ENCODE measurements at regions not wholly inside any gene's neighbourhood (a gene's known extent, or its start where the extent isn't known, plus 50 kb on each side); places are given as distances from the start of the nearest gene placed in this dataset.

DNA sequence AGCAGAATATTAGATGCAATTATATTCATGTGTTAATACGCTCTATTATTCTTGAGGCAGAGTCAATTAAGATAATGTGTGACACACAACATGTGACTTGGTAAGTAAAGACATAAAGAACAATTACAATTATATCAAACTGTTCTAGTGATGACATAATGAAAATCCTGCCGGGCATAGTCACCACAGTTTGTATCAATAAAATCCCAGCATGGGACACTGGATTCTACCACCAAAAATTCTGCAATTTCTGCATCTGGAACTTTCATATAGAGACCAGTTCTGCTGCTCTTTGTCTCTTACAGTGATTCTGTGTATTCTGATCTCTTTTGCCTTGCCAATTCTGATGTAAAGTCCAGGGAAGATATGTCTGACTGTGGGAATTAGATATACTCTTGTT lies 495.6 kb upstream of the LRRC4C start:
- intact Hi-C loops (cut with micrococcal nuclease), result no loop called here
- peaks cover 0 to 20% of the 10 kb centered on the region in 2 donors for H3K9me3 ChIP-seq (replicated peaks in 1 of 2; ENCODE audit: control insufficient read depth in 1 of 2, insufficient read depth in 1 of 2, low read length in 2 of 2)
- H3K4me3 Mint-ChIP-seq, result no peak overlapping the region
- no peaks in the 10 kb centered on the region for H3K4me1 Mint-ChIP-seq
- H3K36me3 Mint-ChIP-seq, result no peaks in the 10 kb centered on the region
- H3K27me3 ChIP-seq (ENCODE audit: control insufficient read depth in 2 of 2, insufficient read depth in 2 of 2, low read length in 2 of 2), result no peaks in the 10 kb centered on the region
- no peak overlapping the region for H2AFZ ChIP-seq (ENCODE audit: insufficient read depth, low read depth, low read length, poor library complexity, severe bottlenecking)
- H3K9ac ChIP-seq (ENCODE audit: insufficient read depth, low read length, poor library complexity, severe bottlenecking), result no peak overlapping the region
- no peaks in the 10 kb centered on the region for H3K4me1 ChIP-seq (ENCODE audit: control insufficient read depth in 1 of 2, insufficient read depth in 2 of 2, low read length in 2 of 2)
- H3K9me3 Mint-ChIP-seq, result peaks cover 1 to 16% (median 7%) of the 10 kb centered on the region in 7 donors
- no peaks in the 10 kb centered on the region for H4K20me1 ChIP-seq (ENCODE audit: insufficient read depth, low read length)
- DNase-seq, result no peak
- H3K27ac ChIP-seq (ENCODE audit: low read depth in 1 of 2, low read length in 2 of 2), result no peak overlapping the region
- H3K27ac Mint-ChIP-seq, result no peak overlapping the region
- H3K79me2 ChIP-seq (ENCODE audit: insufficient read depth, low read length), result no peaks in the 10 kb centered on the region
- no peak overlapping the region for H3K4me3 ChIP-seq (replicated peaks in 1 of 3; ENCODE audit: low read depth in 2 of 3, low read length in 3 of 3)
- H3K27me3 Mint-ChIP-seq (ENCODE audit: low read depth in 3 of 3), result no peaks in the 10 kb centered on the region
- H3K36me3 ChIP-seq (replicated peaks in 1 of 2; ENCODE audit: control insufficient read depth in 1 of 2, insufficient read depth in 2 of 2, low read length in 2 of 2), result no peaks in the 10 kb centered on the region
- no peak overlapping the region for H3K4me2 ChIP-seq (replicated peaks; ENCODE audit: extremely low read depth, low read length, poor library complexity, severe bottlenecking)
- TF ChIP-seq, protein P1, sequence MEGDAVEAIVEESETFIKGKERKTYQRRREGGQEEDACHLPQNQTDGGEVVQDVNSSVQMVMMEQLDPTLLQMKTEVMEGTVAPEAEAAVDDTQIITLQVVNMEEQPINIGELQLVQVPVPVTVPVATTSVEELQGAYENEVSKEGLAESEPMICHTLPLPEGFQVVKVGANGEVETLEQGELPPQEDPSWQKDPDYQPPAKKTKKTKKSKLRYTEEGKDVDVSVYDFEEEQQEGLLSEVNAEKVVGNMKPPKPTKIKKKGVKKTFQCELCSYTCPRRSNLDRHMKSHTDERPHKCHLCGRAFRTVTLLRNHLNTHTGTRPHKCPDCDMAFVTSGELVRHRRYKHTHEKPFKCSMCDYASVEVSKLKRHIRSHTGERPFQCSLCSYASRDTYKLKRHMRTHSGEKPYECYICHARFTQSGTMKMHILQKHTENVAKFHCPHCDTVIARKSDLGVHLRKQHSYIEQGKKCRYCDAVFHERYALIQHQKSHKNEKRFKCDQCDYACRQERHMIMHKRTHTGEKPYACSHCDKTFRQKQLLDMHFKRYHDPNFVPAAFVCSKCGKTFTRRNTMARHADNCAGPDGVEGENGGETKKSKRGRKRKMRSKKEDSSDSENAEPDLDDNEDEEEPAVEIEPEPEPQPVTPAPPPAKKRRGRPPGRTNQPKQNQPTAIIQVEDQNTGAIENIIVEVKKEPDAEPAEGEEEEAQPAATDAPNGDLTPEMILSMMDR (IDR thresholded peaks at IDR 0.05), result no peak
- WGBS (ENCODE audit: insufficient coverage), result 82% methylated on average over 1 of the region's 2 CpGs

DNA sequence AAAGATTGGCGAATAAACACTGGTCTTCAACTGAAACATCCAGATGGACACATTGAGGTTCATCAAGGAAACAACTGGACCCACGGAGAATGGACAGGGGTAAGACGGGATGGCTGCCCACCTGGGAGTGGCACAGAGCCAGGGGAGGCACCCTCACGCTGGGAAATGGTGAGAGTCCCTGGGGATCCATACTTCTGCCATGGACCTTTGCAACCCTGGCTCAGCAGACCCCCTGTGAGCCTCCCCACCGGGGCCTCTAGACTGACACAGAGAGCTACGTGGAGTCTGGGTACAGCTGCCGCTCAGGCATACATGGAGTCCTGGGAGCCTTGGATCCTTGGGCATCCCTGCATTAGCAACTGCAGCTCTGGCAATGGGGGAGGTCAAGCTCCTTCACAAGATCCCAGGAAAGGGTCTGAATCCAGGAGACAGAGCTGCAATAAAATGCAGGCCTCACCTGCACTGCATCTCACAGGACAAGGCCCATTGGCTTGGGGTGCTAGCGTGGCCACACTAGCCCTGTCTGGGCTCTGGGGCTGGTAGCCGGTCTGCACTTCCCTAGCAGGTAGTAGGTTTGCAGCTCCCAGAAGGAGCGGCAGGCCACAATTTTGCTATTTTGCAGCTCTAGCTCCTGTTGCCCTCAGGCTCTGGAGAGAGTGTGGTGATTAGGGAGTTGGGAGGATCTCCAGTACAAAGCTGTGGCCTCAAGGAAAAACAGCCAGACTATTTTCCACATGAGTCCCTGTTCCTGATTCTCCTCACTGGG lies 496.4 kb upstream of the LRRC4C start:
- WGBS (ENCODE audit: insufficient coverage), result 88% methylated on average over 10 of the region's 10 CpGs
- no peak overlapping the region for H3K27ac ChIP-seq (ENCODE audit: low read depth in 1 of 2, low read length in 2 of 2)
- H3K9me3 ChIP-seq (replicated peaks in 1 of 2; ENCODE audit: control insufficient read depth in 1 of 2, insufficient read depth in 1 of 2, low read length in 2 of 2), result peaks cover 0 to 20% of the 10 kb centered on the region in 2 donors
- H2AFZ ChIP-seq (ENCODE audit: insufficient read depth, low read depth, low read length, poor library complexity, severe bottlenecking), result no peak overlapping the region
- no peak overlapping the region for H3K4me3 ChIP-seq (replicated peaks in 1 of 3; ENCODE audit: low read depth in 2 of 3, low read length in 3 of 3)
- no peaks in the 10 kb centered on the region for H3K4me1 Mint-ChIP-seq
- TF ChIP-seq, protein P1 (IDR thresholded peaks at IDR 0.05), result no peak
- H3K4me2 ChIP-seq (replicated peaks; ENCODE audit: extremely low read depth, low read length, poor library complexity, severe bottlenecking), result no peak overlapping the region
- intact Hi-C loops (cut with micrococcal nuclease), result no loop called here
- H3K4me3 Mint-ChIP-seq, result no peak overlapping the region
- H3K36me3 Mint-ChIP-seq, result no peaks in the 10 kb centered on the region
- no peak overlapping the region for H3K27ac Mint-ChIP-seq
- H3K4me1 ChIP-seq (ENCODE audit: control insufficient read depth in 1 of 2, insufficient read depth in 2 of 2, low read length in 2 of 2), result no peaks in the 10 kb centered on the region
- H4K20me1 ChIP-seq (ENCODE audit: insufficient read depth, low read length), result no peaks in the 10 kb centered on the region
- H3K79me2 ChIP-seq (ENCODE audit: insufficient read depth, low read length), result no peaks in the 10 kb centered on the region
- H3K36me3 ChIP-seq (replicated peaks in 1 of 2; ENCODE audit: control insufficient read depth in 1 of 2, insufficient read depth in 2 of 2, low read length in 2 of 2), result no peaks in the 10 kb centered on the region
- no peak overlapping the region for H3K9ac ChIP-seq (ENCODE audit: insufficient read depth, low read length, poor library complexity, severe bottlenecking)
- no peaks in the 10 kb centered on the region for H3K27me3 Mint-ChIP-seq (ENCODE audit: low read depth in 3 of 3)
- H3K9me3 Mint-ChIP-seq, result peaks cover 1 to 16% (median 7%) of the 10 kb centered on the region in 7 donors
- DNase-seq, result no peak
- H3K27me3 ChIP-seq (ENCODE audit: control insufficient read depth in 2 of 2, insufficient read depth in 2 of 2, low read length in 2 of 2), result no peaks in the 10 kb centered on the region
